Epithelial cell of esophagus (primary cell): ENCODE measurements at regions not wholly inside any gene's neighbourhood (a gene's known extent, or its start where the extent isn't known, plus 50 kb on each side); places are given as distances from the start of the nearest gene placed in this dataset.

Experiments
- DNase-seq: peaks from one replicate; pipeline ENCODE4 v3.0.0; 2010; ENCODE audit warnings: low read depth
- H3K4me3 ChIP-seq: 2 replicates; pipeline ENCODE4 v1.5.1; 2011; ENCODE audit warnings: mild to moderate bottlenecking, low read length, control low read depth
- TF ChIP-seq, protein P1 (sequence below): IDR thresholded peaks from 2 replicates; pipeline ENCODE4 v1.5.1; 2011; ENCODE audit warnings: low read depth, mild to moderate bottlenecking, low read length, control low read depth, inconsistent platforms; ENCODE audit not compliant: insufficient read depth; ENCODE audit errors: missing control alignments

DNA sequence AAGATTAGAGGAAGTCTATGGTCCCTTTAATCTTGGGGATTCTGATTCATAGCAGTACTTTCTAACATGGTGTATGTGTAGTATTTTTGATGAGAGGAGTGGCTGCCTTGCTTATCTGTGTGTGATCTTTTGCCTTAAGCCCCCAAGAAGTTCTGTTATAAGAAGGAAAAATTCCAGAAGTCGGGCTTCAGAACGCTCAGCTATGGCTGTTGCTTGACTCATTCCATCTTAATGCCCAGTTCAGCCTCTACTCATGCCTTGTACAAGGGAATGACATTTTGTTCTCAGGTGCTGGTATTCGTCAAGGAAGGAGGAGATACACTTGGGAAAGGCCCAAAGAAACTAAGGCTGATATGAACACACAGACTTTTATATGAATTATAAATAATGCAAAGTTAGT is 713.0 kb upstream of the MARCKS start:
- no peak for DNase-seq
- TF ChIP-seq, protein P1, sequence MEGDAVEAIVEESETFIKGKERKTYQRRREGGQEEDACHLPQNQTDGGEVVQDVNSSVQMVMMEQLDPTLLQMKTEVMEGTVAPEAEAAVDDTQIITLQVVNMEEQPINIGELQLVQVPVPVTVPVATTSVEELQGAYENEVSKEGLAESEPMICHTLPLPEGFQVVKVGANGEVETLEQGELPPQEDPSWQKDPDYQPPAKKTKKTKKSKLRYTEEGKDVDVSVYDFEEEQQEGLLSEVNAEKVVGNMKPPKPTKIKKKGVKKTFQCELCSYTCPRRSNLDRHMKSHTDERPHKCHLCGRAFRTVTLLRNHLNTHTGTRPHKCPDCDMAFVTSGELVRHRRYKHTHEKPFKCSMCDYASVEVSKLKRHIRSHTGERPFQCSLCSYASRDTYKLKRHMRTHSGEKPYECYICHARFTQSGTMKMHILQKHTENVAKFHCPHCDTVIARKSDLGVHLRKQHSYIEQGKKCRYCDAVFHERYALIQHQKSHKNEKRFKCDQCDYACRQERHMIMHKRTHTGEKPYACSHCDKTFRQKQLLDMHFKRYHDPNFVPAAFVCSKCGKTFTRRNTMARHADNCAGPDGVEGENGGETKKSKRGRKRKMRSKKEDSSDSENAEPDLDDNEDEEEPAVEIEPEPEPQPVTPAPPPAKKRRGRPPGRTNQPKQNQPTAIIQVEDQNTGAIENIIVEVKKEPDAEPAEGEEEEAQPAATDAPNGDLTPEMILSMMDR: no peak
- H3K4me3 ChIP-seq: no peak overlapping the region

DNA sequence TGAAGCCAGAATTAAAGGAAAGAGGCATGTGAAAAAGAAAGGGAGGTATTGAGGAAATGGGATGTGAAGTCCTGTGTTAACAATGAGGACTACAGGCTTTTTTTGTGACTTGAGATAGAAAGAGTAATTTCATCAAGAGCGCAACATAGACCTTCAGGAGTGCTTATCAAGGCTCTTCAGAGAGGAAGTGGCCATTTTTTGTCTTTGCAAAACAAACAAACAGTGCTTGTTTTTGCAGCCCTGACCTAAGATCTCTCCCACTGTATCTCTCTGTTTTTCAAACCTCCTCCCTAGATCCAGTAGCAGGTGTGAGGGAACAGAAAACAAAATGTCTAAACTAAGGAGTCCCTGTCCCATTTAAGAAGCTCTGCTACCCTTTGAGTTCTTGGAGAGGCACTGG is 710.3 kb upstream of the MARCKS start:
- TF ChIP-seq, protein P1: no peak
- no peak for DNase-seq

GRCh38 chr6:113147544-113147943 is 709.6 kb upstream of the MARCKS start:
- no peak overlapping the region for H3K4me3 ChIP-seq
- TF ChIP-seq, protein P1: no peak
- no peak for DNase-seq

More for the DNA sequence above, 710.3 kb upstream of the MARCKS start:
- no peak overlapping the region for H3K4me3 ChIP-seq

DNA sequence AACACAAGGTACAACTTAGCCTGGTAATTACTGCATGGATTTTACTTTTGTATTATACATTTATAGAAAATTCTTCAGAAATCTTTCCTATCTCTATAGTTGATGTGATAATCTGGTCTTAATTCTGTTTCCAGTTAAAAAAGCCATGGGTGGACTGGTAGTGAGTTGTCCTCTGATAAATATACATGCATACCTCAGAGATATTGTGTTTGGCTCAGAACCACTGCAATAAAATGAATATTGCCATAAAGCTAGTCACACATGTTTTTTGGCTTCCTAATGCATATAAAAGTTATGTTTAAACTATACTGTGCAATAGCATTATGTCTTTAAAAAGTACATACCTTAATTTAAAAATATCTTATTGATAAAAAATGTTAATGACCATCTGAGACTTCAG is 708.6 kb upstream of the MARCKS start:
- TF ChIP-seq, protein P1: no peak

GRCh38 chr6:113149511-113149910 is 707.6 kb upstream of the MARCKS start:
- DNase-seq: no peak
- no peak overlapping the region for H3K4me3 ChIP-seq
- TF ChIP-seq, protein P1: no peak

More for the DNA sequence above, 708.6 kb upstream of the MARCKS start:
- DNase-seq: no peak
- H3K4me3 ChIP-seq: no peak overlapping the region

DNA sequence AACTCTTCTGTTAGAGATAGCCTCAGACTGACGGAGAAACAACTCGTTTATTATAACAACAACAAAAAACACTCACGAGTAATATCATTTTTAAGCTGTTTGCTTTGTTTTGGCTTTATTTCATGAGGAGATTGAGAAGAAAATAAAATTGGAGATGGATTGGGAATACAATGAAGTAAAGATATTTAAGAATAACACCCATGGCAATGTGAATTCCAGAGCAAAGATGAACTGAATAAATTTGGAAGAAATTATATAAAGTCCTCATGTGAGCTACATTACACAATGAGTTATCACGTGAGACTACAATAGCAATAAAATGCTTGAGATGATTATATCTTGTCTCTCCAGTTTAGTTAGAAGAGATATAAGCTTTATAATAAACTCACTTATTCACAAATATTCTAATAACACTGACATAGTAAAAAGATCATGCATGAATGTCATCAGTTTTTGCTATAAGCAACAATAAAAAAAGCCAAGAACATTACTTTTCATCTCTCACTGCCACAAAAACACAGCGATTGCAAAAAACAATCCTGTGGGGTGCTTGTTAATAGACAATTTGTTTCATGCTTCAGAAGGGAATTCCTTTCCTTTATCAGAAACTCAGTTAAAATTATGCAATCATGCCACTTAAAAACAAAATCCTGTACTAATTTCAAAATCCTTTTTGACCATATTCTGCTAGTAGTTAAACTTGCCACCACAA is 696.7 kb upstream of the MARCKS start:
- DNase-seq: no peak
- H3K4me3 ChIP-seq: no peak overlapping the region
- TF ChIP-seq, protein P1: no peak

DNA sequence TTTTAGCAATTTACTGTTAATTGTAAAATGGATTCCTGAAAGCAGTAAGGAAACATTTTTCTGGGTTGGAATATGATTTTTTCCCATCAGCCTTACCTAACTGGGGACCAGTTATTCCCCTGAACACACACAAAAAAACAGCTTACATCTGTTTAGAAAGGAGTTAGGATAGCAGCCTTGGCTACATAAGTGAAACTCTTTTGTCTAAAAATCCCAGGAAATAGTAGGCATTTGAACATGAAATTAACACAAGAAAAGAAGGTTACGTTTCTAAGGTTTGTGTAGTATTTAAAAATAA is 696.2 kb upstream of the MARCKS start:
- TF ChIP-seq, protein P1: no peak
- H3K4me3 ChIP-seq: no peak overlapping the region
- DNase-seq: no peak
